HG02981 (cell line): ENCODE measurements at regions not wholly inside any gene's neighbourhood (a gene's known extent, or its start where the extent isn't known, plus 50 kb on each side); places are given as distances from the start of the nearest gene placed in this dataset.
"Not testable (repeated sequence)": the region's sequence is repeated elsewhere in the genome, so short reads cannot be mapped to it uniquely, and the experiment has no call there.

Experiments
- ATAC-seq: cut with Tn5 transposase; IDR thresholded peaks from one replicate; pipeline ENCODE4 v1.9.1; 2021; ENCODE audit warnings: mild to moderate bottlenecking, moderate library complexity; ENCODE audit not compliant: unreplicated experiment

DNA sequence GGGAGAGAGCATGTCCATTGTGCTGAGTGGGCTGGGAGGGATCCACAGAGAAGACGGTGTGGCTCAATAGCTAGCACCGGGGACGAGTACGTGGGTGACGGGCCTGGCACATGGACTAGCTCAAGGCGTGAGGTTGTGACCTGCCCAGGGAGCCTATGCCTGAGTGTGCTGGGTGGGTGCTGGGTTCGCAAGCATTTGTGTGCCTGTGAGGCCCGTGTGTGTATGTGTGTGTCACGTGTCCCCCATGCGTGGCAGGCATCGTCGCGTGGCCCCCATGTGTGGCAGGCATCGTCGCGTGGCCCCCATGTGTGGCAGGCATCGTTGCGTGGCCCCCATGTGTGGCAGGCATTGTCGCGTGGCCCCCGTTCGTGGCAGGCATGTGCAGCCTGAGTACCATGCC, 109.2 kb downstream of the TMEM121 start:
- no peak for ATAC-seq

DNA sequence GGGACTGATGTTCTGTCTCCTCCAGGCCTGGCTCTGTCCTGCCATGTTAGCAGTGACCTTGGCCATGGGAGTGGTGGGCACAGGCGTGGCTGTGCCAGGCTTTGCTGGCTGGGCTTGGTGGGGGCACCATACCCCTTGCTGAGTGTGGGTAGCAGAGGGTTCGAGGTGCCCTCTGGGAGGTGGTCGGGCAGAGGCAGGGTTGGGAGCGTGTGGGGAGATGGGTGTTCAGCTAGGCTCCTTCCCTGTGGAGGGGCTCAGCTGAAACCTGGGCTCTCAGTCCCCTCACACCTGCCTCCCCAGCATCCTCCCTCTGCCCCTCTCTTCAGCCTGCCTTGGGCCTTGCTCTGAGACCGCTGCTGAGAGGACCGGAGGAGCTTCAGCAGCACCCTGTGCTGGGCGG, 109.6 kb downstream of the TMEM121 start:
- not testable (repeated sequence) for ATAC-seq

DNA sequence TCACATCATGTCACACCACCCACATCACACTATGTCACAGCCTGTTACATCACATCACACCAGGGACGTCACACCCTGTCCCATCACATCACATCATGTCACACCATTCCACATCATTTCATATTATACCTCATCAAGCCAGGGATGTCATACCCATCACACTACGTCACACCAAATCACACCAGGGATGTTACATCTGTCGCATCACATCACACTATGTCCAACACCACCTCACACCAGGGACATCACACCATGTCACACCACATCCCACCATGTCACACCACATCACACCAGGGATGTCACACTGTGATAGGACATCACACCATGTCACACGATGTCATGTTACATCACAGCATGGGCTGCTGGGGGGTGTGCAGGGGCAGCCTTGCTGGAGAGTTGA, 110.6 kb downstream of the TMEM121 start:
- ATAC-seq: no peak

DNA sequence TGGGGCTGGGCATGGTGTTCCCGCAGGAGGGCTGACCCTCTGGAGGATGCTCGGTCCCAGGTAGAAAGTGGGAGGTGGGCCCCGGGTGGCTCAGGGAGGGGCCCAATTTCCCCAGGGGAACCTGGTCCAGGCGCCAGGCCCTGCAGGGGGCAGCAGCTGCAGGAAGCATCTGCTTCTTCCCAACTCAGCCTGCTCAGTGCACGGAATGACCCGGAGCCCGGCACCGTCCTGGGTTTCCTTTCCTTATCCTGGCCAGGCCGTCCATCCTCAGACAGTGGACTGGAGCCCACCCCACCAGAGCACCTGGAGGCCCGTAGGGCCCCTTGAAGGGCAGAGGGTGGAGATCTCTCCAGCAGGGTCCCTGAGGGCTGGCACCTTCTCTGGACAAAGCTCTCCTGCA, 111.0 kb downstream of the TMEM121 start:
- ATAC-seq: not testable (repeated sequence)

DNA sequence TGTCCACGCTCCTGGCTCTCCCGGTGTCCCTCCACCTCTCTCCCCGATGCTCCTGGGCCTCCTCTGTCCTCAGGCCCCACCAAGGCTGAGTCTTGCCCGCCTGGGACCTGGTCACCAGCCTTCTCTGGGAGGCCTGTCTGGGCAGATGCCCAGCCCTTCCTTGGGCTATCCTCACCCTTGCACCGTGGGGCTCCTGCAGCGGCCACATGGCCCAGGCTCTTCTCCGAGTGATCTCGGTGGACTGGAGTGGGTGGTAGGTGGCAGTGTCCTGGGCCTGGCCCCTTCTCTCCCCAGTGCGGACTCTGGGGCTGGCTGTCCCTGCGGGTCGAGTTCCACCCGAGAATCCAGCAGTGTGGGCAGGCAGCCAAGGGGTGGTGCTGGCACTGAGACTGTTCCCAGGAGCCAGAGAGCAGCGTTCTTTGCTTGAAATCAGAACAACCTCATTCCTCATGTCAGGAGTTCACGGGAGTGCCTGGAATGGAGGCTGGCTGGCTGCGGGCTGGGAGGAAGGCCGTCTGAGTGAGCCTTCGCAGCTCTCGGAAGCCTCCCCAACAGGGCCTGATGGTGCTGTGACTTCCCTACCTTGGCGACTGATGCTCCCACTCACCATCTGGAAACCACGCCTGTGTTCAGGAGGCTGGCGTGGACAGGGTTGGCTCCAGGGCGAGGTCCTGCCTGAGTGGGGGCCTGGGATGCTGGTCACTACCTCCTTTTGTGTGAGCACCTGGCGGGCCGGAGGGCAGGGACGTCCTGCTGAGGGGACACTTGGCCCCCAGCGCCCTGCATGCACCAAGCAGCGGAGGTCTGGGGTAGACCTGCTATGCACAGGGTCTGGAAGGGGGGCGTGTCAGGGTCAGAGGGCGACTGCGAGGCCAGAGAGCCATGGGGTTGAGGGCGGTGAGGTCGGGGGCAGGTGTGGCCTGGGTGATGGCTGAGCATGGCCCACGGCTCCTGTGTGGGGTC, 113.9 kb downstream of the TMEM121 start:
- ATAC-seq: not testable (repeated sequence)

DNA sequence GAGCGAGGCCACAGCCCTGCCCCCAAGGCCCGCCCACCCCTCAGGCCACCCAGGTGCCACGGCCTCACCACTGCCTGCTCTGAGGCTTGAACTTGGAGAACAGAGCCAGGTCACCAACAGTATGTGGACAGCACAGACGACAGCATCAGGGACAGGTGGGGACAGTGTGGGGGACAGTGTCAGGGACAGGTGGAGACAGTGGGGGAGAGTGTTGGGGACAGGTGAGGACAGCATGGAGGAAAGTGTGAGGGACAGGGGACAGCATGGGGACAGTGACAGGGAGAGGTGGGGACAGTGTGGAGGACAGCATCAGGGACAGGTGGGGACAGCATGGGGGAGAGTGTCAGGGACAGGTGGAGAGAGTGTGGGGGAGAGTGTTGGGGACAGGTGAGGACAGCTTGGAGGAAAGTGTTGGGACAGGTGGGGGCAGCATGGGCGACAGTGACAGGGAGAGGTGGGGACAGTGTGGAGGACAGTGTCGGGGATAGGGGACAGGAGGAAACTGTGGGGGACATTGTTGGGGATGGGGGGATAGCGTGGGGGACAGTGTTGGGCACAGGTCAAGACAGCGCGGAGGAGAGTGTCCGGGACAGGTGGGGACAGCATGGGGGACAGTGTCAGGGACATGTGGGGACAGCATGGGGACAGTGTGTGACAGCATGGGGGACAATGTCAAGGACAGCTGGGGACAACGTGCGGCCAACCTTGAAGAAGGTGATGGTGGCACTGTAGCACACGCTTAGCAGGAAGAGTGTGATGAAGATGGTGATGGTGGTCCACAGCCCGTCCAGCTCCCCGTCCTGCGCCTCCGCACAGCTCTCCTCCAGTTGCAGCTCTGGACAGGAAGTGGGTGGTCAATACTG, 114.9 kb downstream of the TMEM121 start:
- ATAC-seq: no peak

DNA sequence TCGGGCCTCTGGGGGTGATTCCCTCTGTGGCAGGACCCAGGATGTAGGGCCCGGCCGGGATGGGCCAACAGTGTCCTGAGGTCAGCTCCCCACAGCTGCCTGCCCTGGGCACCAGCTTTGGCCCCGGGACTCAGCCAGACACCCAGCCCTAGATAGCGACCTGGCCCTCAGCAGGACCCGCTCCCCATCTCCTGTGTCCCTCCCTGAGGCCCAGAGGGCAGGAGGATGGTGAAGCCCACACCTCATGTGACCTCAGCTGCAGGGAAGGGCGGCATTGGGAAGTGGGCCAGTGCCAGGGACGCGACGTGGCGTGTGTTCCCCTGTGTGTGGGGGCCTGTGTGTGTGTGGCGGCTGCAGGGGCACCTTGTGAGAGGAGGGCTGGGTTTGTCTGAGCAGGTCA, 115.6 kb downstream of the TMEM121 start:
- not testable (repeated sequence) for ATAC-seq

DNA sequence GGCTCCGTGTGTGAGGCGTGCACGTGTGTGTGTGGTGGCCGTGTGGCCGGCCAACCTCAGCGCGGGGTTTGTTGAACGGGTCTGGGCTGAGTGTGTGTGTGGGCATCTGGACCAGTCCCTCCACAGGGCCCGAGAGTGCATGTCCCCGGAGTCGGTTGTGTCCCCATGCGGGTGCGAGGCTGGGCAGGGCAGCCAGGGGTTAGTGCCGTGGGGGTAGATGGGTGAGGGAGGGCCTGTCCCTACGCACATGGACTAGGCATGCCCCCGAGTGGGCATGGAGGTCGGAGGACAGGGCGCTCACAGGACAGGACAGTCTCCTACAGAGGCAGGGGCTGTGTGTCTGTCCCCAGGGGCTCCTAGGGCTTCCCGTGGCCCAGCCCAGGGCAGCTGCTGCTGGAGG, 116.1 kb downstream of the TMEM121 start:
- not testable (repeated sequence) for ATAC-seq

DNA sequence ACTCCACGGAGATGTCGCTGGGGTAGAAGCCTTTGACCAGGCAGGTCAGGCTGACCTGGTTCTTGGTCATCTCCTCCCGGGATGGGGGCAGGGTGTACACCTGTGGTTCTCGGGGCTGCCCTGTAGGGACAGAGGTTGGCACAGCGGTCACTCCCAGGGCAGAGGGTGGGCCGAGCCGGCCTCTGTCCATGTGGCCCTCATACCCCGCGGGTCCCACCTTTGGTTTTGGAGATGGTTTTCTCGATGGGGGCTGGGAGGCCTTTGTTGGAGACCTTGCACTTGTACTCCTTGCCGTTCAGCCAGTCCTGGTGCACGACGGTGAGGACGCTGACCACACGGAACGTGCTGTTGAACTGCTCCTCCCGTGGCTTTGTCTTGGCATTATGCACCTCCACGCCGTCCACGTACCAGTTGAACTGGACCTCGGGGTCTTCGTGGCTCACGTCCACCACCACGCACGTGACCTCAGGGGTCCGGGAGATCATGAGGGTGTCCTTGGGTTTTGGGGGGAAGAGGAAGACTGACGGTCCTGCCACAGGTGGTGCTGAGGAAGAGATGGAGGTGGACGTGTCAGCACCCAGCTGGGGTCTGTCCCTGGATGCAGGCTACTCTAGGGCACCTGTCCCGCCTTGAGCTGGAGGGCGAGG, 117.1 kb downstream of the TMEM121 start:
- ATAC-seq: not testable (repeated sequence)

DNA sequence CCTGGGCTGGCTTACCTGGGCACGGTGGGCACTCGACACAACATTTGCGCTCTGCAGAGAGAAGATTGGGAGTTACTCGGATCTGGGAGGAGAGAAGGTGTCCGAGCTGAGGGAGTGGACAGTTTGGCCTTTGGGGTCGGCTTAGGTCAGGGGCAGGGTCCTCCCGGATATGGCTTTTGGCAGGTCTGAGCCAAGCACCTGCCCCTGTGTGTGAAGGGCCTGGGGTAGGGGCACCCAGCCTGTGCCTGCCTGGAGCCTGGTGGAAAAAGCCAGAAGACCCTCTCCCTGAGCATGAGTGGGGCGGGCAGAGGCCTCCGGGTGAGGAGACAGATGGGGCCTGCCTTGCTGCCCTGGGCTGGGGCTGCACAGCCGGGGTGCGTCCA, 117.7 kb downstream of the TMEM121 start:
- ATAC-seq: not testable (repeated sequence)

DNA sequence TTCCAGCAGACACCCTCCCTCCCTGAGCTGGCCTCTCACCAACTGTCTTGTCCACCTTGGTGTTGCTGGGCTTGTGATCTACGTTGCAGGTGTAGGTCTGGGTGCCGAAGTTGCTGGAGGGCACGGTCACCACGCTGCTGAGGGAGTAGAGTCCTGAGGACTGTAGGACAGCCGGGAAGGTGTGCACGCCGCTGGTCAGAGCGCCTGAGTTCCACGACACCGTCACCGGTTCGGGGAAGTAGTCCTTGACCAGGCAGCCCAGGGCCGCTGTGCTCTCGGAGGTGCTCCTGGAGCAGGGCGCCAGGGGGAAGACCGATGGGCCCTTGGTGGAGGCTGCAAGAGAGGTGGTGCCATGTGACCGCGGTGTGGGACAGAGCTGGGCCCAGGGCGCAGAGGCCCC, 118.1 kb downstream of the TMEM121 start:
- not testable (repeated sequence) for ATAC-seq

DNA sequence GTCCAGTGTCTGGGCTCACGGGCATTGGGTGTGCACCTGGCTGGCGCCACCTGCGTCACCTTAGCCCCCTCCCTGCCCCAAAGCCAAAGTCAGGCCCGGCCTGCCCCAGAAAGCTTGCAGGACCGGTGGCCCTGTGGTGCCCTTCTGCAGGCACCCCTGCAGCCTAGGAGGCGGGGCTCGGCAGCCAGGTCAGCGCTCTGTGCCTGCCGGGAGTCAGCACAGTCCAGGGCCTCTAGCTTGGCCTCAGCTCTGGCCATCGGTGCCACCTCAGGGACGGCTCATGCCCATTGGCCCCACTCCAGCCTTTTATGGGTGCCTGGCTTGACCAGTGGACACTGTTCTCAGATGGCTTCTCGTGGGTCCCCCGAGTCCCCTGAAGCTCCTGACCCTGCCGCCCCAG, 118.5 kb downstream of the TMEM121 start:
- not testable (repeated sequence) for ATAC-seq

DNA sequence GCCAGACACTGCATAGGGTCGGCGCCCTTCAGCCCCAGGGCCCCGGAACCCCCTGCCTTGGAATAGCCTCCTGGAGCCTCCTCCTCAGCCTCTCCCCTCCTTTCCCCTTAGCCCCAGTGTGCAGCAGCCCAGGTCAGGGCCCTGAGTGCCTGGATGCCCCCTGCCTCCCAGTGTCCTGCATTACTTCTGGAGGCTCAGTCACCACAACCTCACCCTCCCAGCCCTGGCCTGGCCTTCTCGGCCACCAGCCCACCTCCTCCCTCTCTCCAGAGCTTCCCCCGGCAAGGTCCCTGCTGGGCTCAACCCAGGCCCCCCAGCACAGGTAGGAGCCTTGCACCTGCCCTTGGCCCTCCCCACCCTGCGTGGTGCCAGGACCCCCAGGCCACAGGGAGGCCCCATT, 119.0 kb downstream of the TMEM121 start:
- not testable (repeated sequence) for ATAC-seq

DNA sequence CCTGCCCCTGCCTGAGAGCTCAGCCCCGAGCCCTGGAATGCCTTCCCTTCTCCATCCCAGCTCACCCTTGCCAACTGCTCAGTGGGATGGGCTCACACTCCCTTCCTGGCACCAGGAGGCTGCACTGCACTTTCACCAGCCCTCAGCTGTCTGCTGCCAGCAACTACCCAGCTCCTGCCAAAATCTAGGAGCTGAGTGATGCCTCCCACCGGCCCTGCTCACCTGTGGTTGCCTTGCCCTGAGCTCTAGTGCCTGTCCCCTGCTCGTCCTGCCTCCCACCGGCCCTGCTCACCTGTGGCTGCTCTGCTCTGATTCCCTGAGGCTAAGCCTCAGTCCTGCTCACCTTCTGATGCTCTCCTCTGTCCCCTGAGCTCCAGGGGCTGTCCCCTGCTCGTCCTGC, 119.8 kb downstream of the TMEM121 start:
- ATAC-seq: no peak

DNA sequence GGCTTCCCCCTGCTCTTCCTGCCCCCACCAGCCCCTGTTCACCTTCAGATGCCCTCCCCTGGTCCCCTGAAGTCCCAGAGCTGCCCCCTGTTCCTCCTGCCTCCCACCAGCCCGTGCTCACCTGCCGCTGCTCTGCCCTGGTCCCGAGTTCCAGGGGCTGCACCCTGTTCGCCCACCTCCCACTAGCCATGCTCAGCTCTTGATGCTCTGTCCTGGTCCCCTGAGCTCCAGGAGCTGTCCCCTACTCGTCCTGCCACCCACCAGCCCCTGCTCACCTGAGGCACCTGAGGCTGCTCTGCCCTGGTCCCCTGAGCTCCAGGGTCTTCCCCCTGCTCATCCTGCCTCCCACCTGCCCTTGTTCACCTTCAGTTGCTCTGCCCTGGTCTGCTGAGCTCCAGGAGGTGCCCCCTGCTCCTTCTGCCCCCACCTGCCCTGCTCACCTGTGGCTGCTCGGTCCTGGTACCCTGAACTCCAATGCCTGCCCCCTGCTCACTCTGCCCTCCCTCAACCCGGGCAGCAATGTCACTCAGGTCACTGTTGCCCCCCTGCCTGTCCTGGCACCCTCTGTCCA, 120.4 kb downstream of the TMEM121 start:
- not testable (repeated sequence) for ATAC-seq

DNA sequence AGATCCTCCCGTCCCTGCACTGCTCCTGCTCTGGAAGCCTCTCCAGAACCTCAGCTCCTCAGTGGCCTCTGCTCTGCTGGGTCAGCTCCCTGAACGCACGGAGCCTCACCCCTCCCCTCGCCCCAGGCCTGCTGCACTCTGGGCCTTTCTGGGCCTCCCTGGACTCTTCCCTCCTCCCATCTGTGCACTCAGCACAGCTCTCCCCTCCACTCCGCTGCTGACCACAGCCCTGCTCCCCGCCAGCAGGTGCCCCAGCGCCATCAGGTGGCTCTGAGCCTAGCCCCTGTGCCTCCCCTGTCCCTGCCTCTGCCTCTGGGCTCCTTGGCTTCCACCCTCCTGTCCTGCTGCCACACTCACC, 121.0 kb downstream of the TMEM121 start:
- ATAC-seq: not testable (repeated sequence)

DNA sequence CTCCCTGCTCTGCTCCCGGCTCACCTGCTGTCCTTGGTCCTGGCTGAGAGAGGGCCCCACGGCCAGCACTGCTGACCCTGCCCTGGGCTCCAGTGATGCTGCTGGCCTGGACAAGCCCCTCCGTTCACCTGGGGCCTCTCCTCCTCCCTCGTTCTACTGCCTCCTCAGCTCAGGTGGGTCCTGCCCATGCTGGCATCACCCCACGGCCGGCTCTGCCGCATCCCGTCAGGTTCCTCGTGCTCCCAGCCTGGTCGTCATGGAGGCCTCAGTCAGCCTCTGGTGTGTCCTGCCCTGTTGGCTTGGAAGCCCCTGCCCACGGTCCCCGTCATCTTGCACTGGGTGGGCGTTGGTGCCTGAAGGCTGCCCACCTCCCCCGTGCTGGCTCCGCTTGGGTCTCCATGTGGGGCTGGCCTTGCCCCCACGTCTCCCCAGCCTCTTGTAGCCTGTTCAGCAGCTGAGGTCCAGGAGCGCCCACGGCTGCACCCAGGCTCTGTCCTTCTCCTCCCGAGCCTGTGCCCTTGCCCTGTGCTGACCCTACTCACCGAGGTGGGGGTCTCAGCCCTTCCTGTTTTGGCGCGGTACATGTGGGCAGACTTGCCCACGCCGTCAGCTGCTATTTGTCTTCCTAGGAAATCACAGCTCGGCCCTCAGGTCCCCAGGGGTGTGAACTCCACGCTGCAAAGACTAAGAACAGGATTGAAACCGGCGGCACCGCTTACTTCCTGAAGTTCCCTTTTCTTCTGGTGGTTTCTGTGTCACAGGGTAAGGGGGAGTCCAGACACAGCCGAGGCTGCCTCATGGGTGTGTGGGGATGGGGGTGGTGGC, 121.6 kb downstream of the TMEM121 start:
- ATAC-seq: no peak

DNA sequence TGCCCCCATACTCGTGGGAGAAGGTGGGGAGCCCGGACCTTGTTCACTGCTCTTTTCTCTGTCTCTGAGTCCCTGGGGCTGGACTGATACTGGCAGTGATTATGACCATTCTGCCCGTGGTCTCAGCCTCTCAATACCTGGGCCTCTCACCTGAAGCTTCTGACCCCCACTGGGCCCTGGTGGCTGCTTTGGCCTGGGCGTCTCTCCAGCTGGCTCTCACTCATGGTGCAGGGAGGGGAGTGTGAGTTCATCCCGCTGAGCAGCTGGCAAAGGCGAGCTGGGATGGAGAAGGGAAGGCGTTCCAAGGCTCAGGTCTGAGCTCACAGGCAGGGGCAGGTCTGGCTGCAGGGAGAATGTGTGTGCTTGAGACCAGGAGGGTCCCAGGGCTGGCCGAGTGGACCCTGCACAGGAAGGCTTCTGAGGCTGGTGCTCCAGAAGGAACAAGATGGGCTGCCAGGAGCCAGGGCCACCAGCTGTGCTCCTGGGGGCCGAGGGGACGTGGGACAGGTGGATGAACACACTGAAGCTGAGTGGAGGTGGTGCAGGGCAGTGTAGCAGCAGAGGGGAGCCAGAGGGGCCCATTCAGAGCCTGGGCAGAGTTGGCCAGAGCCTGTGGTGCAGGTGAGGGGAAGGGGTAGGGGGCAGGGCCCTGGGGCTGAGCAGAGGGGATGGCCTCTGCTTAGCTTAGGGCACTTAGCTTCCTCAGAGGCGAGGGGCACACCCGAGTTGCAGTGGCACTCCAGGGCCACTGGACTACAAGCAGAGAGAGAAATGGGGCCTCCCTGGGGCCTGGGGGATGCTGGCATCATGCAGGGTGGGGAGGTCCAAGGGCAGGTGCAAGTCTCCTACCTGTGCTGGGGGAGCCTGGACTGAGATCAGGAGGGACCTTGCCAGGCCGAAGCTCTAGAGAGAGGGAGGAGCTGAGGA, 122.5 kb downstream of the TMEM121 start:
- ATAC-seq: not testable (repeated sequence)

DNA sequence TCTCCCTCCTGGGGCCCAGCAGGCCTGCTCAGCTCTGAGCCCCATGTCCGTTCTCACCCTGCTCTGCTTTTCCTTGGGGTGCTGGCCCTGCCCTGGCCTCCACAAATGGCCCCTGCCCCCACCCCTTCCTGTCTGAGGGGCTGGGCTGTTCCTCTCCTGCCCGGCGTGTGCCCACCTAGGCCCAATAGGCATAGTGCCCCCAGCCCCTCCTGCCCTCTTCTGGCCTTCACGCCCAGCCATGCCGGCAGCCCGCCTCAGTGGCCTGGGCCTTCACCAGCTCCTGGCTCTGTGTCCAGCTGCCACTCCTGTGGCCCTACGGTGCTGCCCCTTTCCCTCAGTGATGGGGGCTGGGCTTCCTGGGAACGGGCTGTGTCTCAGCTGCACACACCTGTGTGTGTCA, 125.9 kb downstream of the TMEM121 start:
- ATAC-seq: not testable (repeated sequence)
